ENCODE measurements at regions not wholly inside any gene's neighbourhood (a gene's known extent, or its start where the extent isn't known, plus 50 kb on each side); places are given as distances from the start of the nearest gene placed in this dataset.

DNA sequence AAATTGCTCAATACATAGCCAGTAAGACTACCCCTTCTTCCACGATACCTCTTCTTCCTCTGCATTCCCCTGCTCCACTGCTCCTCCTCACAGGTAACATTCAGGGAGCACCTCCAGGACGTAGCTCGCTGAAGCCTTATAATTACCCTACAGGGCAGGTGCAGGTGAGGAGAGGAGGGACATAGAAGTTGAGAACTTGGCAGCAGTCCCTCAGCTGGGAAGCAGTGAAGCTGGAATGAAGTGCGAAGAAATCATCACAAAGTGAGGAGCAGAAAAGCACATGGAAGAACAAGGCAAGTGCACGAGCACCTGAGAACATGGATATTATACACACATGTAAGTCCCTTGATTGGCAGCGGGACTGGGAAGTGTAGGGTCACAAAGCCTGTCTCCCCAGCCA, 118.2 kb downstream of the HSD17B3 start:
- DNase-seq (ENCODE audit: low spot score) = no peak

DNA sequence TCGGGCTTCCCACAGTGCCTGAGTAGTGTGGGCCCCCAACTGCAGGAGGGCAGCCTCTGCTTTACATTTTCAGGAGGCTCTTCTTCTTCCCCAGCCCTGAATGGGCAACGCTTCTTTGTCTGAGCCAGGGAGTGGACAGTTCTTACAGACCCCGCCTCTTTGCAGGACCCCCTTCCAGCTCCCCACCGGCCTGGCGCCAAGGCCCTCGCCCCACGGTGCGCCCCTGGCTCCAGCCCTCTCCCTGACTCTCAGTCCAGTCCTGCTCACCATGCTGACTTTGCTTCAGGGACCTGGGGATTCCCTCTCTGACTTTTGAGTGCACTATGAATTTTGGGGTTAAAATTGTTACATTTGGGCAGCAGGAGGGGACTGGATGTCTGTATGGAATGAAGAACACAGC, 123.8 kb downstream of the HSD17B3 start:
- DNase-seq (ENCODE audit: low spot score) = no peak

DNA sequence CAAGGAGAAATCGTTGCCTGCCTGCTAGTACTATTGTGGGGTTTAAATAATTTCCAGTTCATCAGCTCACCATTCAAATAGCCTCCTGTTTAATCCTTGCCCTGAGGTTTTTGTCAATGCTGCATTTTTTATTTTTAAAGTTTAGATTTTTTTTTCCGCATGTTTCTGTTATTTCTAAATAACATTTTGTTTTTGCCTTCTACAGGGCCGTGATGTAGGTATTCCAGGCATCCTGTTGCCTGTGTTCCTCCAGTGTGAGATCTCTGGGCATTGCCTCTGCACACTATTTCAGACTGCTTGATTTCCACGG, 124.3 kb downstream of the HSD17B3 start:
- DNase-seq (ENCODE audit: low spot score) = no peak

DNA sequence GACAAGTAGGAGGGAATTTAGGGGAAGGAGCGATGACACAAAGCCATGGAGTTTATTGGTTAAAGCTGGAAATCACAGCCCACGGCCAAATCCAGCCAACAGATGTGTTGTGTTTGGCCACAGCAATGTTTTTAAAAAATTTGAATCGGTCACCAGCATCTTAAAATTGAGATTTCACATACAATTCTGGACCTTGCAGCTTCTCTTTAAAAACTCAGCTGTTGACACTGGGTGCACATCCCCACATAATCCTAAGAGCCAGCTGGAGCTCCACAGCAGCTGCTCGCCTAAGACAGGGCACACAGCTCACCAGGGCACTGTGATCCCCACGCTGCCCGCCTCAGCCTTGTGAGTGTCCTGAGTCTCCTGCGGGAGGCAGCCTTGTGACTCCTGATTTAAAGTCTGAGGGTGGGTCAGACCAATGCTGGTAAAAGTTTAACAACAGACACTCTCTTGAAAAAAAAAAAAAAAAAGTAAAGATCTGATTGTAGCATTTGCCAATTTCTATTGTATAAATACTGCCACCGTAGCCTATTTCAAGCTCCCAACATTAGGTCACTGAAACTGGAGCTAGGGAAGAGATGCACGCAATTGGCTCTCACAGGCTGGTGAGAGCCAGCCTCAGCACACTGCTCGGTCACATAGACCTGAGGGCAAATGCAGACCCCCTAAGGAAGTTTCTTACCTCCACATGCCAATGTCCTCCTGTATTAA, 124.8 kb downstream of the HSD17B3 start:
- DNase-seq (ENCODE audit: low spot score) = no peak

DNA sequence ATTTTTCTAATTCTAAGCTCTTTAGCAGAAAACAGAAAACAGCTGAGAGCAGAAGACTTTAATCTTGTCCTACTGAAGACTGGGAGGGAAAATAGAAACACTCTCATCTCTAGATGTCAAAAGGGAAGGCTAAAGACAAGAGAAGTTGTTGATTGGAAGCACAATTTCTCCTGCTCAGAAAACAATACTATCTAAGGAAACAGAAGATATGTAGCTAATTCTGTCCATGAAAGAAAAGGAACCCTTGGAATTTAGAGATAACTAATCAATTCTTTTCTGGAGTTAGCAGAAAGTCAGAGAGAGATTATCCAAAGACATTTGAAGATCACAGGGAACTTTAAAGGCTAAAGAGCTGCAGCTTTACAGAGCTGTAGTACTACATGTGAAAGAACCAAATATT, 126.2 kb downstream of the HSD17B3 start:
- DNase-seq (ENCODE audit: low spot score) = no peak

DNA sequence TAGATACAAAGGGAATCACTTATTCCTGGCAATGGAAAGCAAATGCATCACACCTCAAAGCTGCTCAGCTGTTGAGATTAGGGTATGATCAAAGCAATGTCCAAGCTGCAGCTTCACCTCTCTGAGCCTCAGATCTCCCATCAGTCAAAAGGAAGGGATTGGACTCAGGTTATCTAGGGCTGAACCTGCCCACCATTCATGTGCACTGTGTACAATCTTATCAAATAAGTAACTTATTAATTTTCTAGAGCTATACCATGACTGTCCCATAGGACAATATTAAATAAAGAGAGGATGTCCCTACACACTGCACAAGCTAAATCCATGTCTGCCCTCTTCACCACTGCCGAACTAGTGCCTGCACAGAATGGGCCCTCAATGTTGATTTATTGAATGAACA, 127.0 kb downstream of the HSD17B3 start:
- DNase-seq (ENCODE audit: low spot score) = no peak

DNA sequence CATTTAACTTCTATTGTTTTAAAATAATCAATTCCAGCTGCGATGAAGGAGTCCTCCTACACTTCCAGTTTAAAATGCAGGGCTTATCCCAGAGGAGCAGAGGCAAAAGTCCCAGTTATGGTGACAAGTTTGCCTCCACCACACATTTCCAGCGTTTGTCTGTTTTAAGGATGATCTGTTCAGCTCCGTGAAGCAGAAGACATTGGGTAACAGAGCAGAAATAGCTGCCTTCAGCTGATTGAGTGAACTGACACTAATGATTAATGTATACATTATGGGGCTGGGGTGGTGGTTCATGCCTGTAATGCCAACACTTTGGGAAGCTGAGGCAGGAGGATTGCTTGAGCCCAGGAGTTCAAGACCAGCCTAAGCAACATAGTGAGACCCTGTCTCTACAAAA, 127.6 kb downstream of the HSD17B3 start:
- DNase-seq (ENCODE audit: low spot score) = no peak

DNA sequence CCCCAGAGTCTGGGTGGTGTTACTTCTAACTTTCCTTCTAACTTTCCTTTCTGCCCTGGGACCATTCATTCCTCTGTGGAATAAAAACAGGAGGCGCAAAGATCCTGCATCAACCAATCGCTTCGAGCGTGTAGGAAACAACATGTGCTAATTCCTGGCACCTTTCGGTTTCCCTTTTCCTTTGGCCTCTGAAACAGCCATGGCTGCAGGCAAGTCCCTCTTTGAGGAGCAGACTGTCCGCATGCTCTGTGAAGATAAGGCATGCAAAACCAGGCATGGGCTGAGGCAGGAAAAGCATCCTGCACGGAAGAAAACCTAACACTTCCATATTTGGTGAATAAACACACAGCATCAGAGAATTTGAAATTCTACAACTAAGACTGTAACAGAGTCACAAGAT, 128.3 kb downstream of the HSD17B3 start:
- DNase-seq (ENCODE audit: low spot score) = no peak

DNA sequence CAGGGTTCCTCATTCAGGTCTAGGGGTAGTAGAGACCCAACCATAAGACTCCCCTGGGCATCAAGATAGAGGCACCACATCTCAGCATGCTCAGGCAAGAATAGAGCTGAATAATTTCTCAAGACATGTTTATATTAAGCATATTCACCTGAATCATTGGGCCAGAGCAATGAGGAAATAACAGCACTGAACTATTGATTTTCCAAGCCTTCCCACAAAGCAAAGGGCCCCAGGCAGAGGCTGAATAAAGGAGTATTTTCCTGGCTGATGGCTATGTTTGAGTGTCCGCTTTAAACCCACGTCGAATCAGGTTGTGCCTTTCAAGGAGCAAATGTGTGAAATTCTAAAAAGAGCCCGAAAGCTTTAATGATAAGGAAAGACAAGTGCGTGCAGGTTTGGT, 129.2 kb downstream of the HSD17B3 start:
- no peak for DNase-seq (ENCODE audit: low spot score)

DNA sequence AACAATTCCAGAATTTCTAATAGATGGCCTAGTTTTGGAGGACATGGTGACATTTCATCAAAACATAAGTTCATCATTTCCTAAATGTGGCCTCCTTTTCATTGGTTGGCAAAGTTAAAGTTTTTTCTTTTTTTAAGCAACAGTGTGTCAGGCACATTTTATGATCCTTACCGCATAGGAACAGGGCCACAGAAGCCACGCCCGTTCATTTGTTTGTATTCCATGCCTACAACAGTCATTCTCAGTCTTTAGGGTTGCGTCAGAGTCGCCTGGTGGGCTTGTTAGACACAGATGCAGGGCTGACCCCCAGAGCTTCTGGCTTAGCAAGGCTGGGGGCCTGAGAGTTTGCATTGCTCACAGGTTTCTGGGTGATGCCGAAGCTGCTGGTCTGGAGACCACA, 130.2 kb downstream of the HSD17B3 start:
- no peak for DNase-seq (ENCODE audit: low spot score)

DNA sequence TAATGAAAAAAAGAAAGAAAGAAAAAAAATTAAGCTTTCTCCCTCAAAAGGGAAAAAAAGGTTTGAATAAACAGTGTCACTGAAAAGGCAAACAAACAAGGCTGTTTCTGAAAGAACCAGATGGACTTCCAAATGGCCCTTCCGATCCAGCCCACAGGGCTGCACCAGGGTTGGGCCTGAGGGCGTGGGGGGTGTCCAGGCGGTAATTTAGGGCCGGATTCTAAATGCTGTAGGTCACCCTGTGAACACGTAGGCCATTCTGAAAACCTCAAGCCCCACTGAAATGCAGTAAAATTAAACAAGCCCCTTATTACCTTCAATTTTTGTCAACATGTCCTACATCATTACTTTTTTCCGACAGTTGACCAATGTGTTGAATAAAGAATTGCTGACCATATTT, 132.1 kb downstream of the HSD17B3 start:
- no peak for DNase-seq (ENCODE audit: low spot score)

DNA sequence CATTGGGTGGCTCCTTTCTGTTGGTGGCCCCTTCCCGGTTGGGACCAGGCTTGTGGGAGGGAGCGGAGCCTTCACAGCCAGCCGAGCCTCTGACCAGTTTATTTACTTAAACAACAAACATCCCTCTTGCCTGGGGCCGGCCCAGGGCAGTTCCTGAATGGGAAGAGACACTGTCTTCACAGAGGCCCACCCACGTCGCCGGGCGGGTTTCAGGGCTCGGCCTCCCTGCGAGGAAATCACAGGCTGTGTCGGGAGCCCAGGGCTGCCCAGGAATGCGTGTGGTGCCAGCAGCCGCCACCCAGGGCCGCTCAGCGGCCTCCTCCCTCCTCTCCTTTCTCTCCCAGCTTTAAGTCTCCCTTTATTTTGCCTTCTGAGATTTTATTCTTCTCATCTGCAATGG, 132.5 kb downstream of the HSD17B3 start:
- no peak for DNase-seq (ENCODE audit: low spot score)

DNA sequence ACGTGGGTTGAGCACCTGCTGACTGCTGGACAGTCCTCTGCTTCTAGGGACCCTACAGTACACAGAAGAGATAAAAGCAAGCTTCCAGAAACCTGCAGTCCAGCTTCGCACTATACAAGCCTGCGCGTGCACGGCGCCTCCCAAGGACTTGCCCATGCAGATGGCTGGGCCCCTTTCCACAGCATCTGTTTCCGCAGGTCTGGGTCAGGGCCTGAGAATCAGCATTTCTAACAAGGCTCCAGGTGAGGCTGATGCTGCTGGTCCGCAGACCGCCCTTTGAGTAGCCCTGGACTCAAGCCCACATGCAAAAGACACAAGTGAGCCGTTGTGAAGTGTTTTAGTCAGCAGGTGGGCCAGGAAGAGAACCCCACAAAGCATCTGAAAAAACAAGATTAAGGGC, 133.1 kb downstream of the HSD17B3 start:
- DNase-seq (ENCODE audit: low spot score) = no peak

DNA sequence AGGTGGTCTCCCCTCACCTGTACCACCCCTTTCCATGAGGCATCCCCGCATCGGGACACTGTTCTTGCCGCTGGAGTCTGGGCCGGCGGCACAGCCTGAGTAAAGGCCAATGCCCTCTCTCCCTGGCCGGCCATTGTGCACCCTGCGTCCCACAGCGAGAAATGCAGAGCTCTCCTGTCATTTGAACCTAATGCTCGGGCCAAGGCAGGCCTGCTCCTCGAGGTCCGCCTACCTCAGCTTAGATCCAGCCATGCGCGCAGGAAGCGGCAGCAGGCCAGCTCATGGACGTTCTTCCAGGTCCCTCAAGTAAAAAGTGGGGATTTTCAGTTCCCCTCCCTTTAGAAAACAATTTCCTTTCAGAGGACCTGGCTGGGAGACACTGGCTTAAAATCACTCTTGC, 135.0 kb downstream of the HSD17B3 start:
- DNase-seq (ENCODE audit: low spot score) = no peak

DNA sequence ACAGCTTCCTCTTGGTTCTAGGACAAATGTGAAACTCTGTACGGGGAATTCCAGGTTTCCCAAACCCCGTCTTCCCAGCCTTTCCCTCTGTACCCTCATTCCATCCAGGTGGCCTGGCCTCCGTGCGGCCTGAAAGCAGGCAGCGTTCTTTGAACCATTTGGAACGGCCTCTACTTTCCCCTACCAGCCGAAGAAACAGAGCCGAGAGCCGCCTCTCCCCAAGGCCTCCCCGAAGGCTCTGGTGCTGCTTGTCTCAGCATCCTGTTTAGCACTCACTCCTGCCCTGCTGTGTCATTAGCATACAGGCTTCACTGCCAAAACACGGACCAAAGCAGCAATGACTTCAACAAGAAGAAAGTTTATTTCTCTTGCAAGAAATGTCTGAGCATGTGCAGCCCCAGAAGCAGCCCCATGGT, 137.7 kb downstream of the HSD17B3 start:
- no peak for DNase-seq (ENCODE audit: low spot score)

DNA sequence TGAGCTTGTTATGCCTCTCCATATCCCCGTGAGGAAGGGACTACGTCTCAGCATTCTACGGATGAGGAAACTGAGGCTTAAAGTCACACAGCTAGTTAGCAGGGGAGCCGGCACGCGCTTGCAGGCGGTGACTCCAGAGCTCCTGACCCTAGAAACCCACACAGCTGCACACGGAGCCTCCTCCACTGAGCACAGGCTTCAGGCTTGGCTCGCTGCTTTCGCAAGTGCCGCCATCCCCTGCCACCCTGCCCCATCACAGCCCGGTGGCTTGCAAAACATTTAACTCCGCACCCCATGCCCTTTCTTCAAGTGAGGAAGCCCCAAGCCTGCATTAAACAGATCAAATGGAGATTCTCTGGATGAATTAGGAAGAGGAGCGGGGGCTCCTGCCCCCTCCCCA, 138.3 kb downstream of the HSD17B3 start:
- no peak for DNase-seq (ENCODE audit: low spot score)

DNA sequence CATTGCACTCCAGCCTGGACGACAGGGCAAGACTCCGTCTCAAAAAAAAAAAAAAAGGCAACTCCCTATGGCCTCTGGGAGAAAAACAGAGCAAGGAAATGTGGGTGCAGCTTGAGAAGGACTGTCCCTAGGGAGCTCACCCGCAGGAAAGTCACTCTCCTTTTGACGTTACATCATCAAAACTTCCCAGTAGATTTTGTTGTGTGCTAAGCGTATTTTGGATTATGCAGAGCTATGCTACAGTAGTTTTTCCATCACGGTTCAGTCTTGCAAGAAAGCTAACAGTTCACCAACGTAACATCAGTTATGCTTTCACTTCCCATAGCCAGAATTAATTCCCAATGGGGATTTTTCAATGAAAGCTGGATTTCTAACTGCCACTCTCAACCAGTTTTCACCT, 138.8 kb downstream of the HSD17B3 start:
- DNase-seq (ENCODE audit: low spot score) = no peak

DNA sequence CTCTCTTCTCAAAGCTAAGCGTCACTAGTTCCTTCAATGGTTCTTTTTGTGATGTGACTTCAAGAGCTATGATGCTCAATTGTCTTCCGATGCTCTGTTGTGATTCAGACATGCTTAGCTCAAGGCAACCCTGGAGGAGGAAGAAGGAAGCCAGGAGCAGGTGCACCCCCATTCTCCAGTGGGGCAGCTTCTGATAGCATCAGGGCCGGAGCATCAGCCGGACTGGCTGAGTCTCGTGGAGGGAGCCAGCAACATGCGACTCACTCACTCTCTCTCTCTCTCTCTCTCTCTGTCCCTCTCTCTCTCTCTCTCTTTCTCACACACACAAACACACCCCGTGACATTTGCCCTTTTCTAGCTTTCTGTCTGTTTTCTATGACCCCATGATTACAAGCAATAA, 140.2 kb downstream of the HSD17B3 start:
- no peak for DNase-seq (ENCODE audit: low spot score)

DNA sequence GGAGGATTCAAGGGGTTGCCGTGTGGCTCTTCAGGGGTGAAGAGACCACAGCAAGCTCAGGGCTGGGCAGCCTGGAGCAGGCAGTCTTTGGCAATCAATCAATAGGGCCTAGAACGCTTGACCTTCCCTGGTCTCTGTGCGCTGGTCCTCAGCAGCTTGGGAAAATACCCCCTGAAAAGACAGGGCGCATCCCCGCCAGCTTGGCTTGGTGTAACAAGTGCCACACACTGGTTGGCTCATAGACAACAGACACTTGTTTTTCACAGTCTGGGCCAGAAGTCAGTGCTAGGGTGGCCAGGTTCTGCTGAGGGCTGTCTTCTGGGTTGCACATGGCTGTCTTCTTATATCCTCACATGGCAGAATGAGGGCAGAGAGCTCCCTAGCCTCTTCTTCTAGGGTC, 141.1 kb downstream of the HSD17B3 start:
- no peak for DNase-seq (ENCODE audit: low spot score)

DNA sequence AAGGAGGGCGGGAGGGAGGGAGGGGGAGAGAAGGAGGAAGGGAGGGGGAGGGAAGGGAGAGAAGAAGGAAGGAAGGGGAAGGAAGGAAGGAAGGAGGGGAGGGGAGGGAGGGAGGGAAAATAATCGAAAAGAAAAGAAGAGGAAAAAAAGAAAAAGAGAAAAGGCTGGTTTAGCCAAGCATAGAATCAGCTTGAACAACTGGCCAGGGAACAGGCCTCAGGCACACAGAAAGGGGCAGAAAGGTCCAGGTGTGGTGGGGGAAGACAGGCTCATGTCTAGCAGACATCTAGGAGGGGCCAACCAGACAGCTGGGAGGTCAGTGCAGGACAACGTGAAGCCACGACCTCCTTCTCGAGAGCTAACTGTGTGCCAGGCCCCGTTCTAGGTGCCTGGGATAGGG, 141.8 kb downstream of the HSD17B3 start:
- DNase-seq (ENCODE audit: low spot score) = no peak

DNA sequence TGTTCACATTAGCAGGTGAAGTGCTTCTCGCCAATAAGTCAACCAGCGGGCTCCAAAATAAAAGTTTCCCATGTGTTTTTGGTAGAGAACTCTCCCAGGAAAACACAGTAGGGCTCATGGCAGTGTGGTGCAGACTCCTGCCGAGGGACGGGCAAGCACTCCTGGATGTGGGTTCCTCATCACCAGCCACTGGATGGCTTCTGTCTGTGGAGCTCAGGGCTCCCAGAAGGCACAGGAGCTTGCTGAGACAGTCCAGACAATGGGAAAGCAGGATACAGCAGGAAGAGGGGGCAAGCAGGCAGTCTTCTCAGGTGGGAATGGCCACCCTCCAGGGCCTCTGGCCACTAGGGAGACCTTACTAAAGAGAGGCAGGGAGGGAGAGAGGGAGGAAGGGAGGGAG, 142.4 kb downstream of the HSD17B3 start:
- DNase-seq (ENCODE audit: low spot score) = no peak

DNA sequence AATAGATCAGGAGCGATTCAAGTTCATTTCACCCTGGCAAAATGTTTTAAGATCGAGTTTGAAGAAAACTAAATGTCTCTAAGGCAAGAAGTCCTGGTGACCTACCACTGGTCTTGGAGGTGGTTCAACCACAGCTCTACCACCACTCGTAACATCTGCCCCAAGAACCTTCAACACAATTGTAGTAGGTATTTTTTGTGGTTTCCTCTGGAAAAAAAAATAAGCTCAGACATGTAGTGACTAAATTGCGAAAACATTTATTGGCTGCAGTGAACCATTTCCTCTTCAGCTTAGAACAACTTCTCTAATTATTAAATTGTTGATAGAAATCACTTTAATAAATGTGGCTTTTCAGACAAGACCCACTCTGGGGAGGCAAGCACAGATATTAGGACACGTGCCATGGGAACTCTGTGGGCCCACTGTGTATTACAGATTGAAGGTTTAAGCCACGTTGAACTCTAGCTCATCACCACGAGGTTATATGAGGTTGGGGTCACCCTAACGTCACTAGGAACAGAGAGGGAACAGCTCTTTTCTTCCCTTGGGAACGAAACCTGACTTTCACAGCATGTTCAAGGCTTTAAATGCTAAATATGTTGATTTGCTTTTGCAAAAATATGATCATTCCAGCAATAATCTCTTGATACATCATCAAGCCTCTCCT, 142.9 kb downstream of the HSD17B3 start:
- no peak for DNase-seq (ENCODE audit: low spot score)

DNA sequence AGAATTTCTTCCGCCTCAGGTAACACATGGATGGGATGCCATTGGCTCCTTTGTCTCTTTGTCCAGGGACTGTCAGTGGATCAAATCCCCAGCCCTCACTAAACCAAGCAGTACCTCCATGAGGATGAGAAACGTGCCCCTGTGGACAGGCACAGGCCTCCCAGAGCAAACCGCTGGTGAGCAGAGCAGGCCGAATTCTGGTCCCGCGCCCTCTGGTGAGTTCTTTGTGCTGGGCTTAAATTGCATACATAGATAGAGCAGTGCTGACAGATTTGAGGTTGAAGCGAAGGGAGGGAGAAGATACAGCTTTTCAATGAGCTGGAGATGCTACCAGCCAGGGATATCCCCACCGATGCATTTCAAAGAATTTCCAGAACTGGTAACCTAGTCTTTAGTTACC, 143.8 kb downstream of the HSD17B3 start:
- DNase-seq (ENCODE audit: low spot score) = no peak

DNA sequence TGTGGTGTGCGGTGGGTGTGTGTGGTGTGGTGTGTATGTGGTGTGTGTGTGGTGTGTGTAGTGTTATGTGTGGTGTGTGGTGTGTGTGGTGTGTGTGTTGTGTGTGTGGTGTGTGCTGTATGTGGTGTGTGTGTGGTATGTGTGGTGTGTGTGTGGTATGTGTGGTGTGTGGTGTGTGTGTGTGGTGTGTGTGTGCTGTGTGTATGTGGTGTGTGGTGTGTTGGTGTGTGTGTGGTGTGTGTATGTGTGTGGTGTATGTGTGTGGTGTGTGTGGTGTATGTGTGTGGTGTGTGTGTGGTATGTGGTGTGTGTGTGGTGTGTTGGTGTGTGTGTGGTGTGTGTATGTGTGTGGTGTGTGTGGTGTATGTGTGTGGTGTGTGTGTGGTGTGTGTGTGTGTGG, 144.3 kb downstream of the HSD17B3 start:
- no peak for DNase-seq (ENCODE audit: low spot score)

All from kidney capillary endothelial cell (primary cell).